Astrocyte (in vitro differentiated cells and primary cell): ENCODE measurements at regions not wholly inside any gene's neighbourhood (a gene's known extent, or its start where the extent isn't known, plus 50 kb on each side); places are given as distances from the start of the nearest gene placed in this dataset.

ENCODE experiments used
- CTCF ChIP-seq: IDR thresholded peaks from 2 replicates; pipeline ENCODE4 v1.5.1; 2011; ENCODE audit warnings: low read depth, mild to moderate bottlenecking, inconsistent platforms, low read length, moderate library complexity; ENCODE audit not compliant: insufficient read depth
- EZH2 ChIP-seq: IDR thresholded peaks from 2 replicates; pipeline ENCODE4 v1.6.1; 2012; ENCODE audit warnings: mild to moderate bottlenecking, low read length, inconsistent platforms; ENCODE audit not compliant: insufficient read depth

- TF ChIP-seq CTCF (no peak), EZH2 (no peak)
These were observed 73.8 kb upstream of the SLIT3 start for GRCh38 chr5:169374761-169375160.
